H1 (cell line): ENCODE measurements at regions not wholly inside any gene's neighbourhood (a gene's known extent, or its start where the extent isn't known, plus 50 kb on each side); places are given as distances from the start of the nearest gene placed in this dataset.
"Not testable (repeated sequence)": the region's sequence is repeated elsewhere in the genome, so short reads cannot be mapped to it uniquely, and the experiment has no call there.

ENCODE experiments used
- ATF3 ChIP-seq: IDR thresholded peaks from 2 replicates; pipeline ENCODE4 v1.6.1; 2011; ENCODE audit warnings: low read depth, mild to moderate bottlenecking, low read length; ENCODE audit not compliant: insufficient read depth
- BRCA1 ChIP-seq: IDR thresholded peaks from 2 replicates; pipeline ENCODE4 v1.6.1; 2012; ENCODE audit warnings: low read depth, low read length, improper control_type of control experiment
- CTCF ChIP-seq, 3 experiments: IDR thresholded peaks; 1 replicate in 2 of 3; 2 replicates in 1 of 3; pipeline versions ENCODE4 v1.5.1 to v1.6.1; 2011; ENCODE audit warnings: low read length in 3 of 3, mild to moderate bottlenecking in 3 of 3, inconsistent platforms in 2 of 3, low read depth in 1 of 3, moderate library complexity in 1 of 3; ENCODE audit not compliant: insufficient read depth in 1 of 3; ENCODE audit errors: control extremely low read depth in 1 of 3
- EP300 ChIP-seq, 2 experiments: IDR thresholded peaks; 1 replicate in 1 of 2; 2 replicates in 1 of 2; pipeline ENCODE4 v1.6.1; 2011 to 2012; ENCODE audit warnings: low read depth in 2 of 2, low read length in 2 of 2, mild to moderate bottlenecking in 2 of 2, borderline replicate concordance in 1 of 2, inconsistent platforms in 1 of 2, moderate library complexity in 1 of 2
- EZH2 ChIP-seq: fragments of 200-600 bp; sonication (generic); IDR thresholded peaks from 2 replicates; pipeline ENCODE4 v1.7.1; 2012; ENCODE audit warnings: low read depth, mild to moderate bottlenecking, moderate library complexity, low read length, inconsistent platforms; ENCODE audit not compliant: severe bottlenecking
- GABPA ChIP-seq: IDR thresholded peaks from 2 replicates; pipeline ENCODE4 v1.6.1; 2011; ENCODE audit warnings: mild to moderate bottlenecking, low read length, moderate library complexity, borderline replicate concordance; ENCODE audit not compliant: insufficient read depth
- JUND ChIP-seq: IDR thresholded peaks from 2 replicates; pipeline ENCODE4 v1.6.1; 2011; ENCODE audit warnings: mild to moderate bottlenecking, improper control_type of control experiment, low read length
- POLR2A ChIP-seq, 2 experiments: IDR thresholded peaks; 1 replicate in 1 of 2; 2 replicates in 1 of 2; pipeline ENCODE4 v1.6.1; 2011; ENCODE audit warnings: low read depth in 2 of 2, low read length in 2 of 2, mild to moderate bottlenecking in 2 of 2; ENCODE audit errors: control extremely low read depth in 1 of 2
- POLR2AphosphoS5 ChIP-seq: IDR thresholded peaks from 2 replicates; pipeline ENCODE4 v1.6.1; 2011; ENCODE audit warnings: low read depth, low read length
- RNF2 ChIP-seq: fragments of 200-900, 300-1000 bp; sonication (generic); IDR thresholded peaks from 2 replicates; pipeline ENCODE4 v1.7.1; 2016; ENCODE audit warnings: borderline replicate concordance, low read depth, mild to moderate bottlenecking, antibody characterized with exemption, low read length; ENCODE audit not compliant: poor library complexity, severe bottlenecking; ENCODE audit errors: missing control alignments
- SAP30 ChIP-seq: fragments of 300-600 bp; sonication (generic); IDR thresholded peaks from 2 replicates; pipeline ENCODE4 v1.7.1; 2012; ENCODE audit warnings: low read length, moderate library complexity, mild to moderate bottlenecking, inconsistent platforms; ENCODE audit not compliant: insufficient read depth, insufficient replicate concordance
- USF2 ChIP-seq: IDR thresholded peaks from 2 replicates; pipeline ENCODE4 v1.6.1; 2011; ENCODE audit warnings: low read length, improper control_type of control experiment

GRCh38 chr6:142649438-142650234, 295.3 kb downstream of the HIVEP2 start:
- not testable (repeated sequence) for TF ChIP-seq POLR2A (IDR thresholded peaks at IDR 0.05; ENCODE audit: control extremely low read depth in 1 of 2, low read depth in 2 of 2, low read length in 2 of 2); EZH2; BRCA1; CTCF (IDR thresholded peaks at IDR 0.05; ENCODE audit: control extremely low read depth in 1 of 3, insufficient read depth in 1 of 3, low read depth in 1 of 3, low read length in 3 of 3); SAP30; GABPA; ATF3; RNF2; POLR2AphosphoS5; USF2; EP300 (IDR thresholded peaks at IDR 0.05; ENCODE audit: borderline replicate concordance in 1 of 2, low read depth in 2 of 2, low read length in 2 of 2); JUND
